H1 (cell line): ENCODE measurements at regions not wholly inside any gene's neighbourhood (a gene's known extent, or its start where the extent isn't known, plus 50 kb on each side); places are given as distances from the start of the nearest gene placed in this dataset.

Source experiments
- CTCF ChIA-PET: fragments of 300-600 bp; sonication (Branson Sonifier 250); formaldehyde crosslinking; loops from one replicate; lab custom pipeline; 2021; ENCODE audit not compliant: partially characterized antibody; lab: Charles Lee
- POLR2A ChIA-PET: fragments of 300-600 bp; sonication (Branson Sonifier 250); formaldehyde crosslinking; loops from one replicate; lab custom pipeline; 2021; ENCODE audit warnings: inconsistent platforms; ENCODE audit not compliant: partially characterized antibody; lab: Charles Lee
- DNase-seq, 2 experiments: peaks; one replicate each; pipeline versions ENCODE4 v3.0.0 to v3.0.0-alpha.2; 2010 to 2022; ENCODE audit warnings: low spot score in 2 of 2, low read depth in 1 of 2, mixed read lengths in 1 of 2
- FAIRE-seq: peaks from 2 replicates; lab custom pipeline; 2011; peaks lifted over from hg19 to GRCh38; lab: Jason Lieb, UNC
- H2AFZ ChIP-seq: 2 replicates; pipeline ENCODE4 v1.8.1; 2012; ENCODE audit warnings: low read length, inconsistent platforms
- H2AK5ac ChIP-seq: 2 replicates; pipeline ENCODE4 v1.6.1; 2013; ENCODE audit warnings: low read depth, low read length
- H2BK120ac ChIP-seq: replicated peaks from 2 replicates; pipeline ENCODE3; 2013; ENCODE audit warnings: low read depth, low read length, inconsistent platforms
- H2BK12ac ChIP-seq: 2 replicates; pipeline ENCODE4 v1.6.1; 2013; ENCODE audit warnings: low read depth, low read length
- H2BK15ac ChIP-seq: 2 replicates; pipeline ENCODE4 v1.6.1; 2013; ENCODE audit warnings: low read length
- H2BK20ac ChIP-seq: 2 replicates; pipeline ENCODE4 v1.6.1; 2013; ENCODE audit warnings: low read length
- H2BK5ac ChIP-seq: 2 replicates; pipeline ENCODE4 v1.6.1; 2013; ENCODE audit warnings: low read depth, low read length
- H3K14ac ChIP-seq: 2 replicates; pipeline ENCODE4 v1.6.1; 2013; ENCODE audit warnings: inconsistent platforms; ENCODE audit not compliant: insufficient read length
- H3K18ac ChIP-seq: 2 replicates; pipeline ENCODE4 v1.6.1; 2013; ENCODE audit warnings: low read length; ENCODE audit errors: extremely low read depth
- H3K23ac ChIP-seq: 2 replicates; pipeline ENCODE4 v1.6.1; 2013; ENCODE audit warnings: inconsistent platforms; ENCODE audit not compliant: insufficient read length
- H3K23me2 ChIP-seq: 2 replicates; pipeline ENCODE4 v1.6.1; 2013; ENCODE audit warnings: low read depth, low read length
- H3K27ac ChIP-seq: 2 replicates; pipeline ENCODE4 v1.6.1; 2011; ENCODE audit warnings: low read depth, low read length, inconsistent platforms
- H3K27me3 ChIP-seq, 4 experiments: replicated peaks in 1 of 4; 1 replicate in 1 of 4; 2 replicates in 3 of 4; pipeline versions ENCODE4 v1.6.1 to v1.8.1; 2011 to 2013; ENCODE audit warnings: low read length in 3 of 4, mild to moderate bottlenecking in 3 of 4, inconsistent platforms in 2 of 4, mixed read lengths in 2 of 4, moderate library complexity in 1 of 4; ENCODE audit not compliant: control insufficient read depth in 3 of 4, insufficient read depth in 3 of 4; ENCODE audit errors: extremely low read depth in 1 of 4
- H3K36me3 ChIP-seq, 4 experiments: 2 replicates each; pipeline versions ENCODE4 v1.6.1 to v1.8.1; 2011 to 2013; ENCODE audit warnings: mild to moderate bottlenecking in 4 of 4, low read length in 3 of 4, moderate library complexity in 2 of 4, control low read depth in 1 of 4, inconsistent platforms in 1 of 4; ENCODE audit not compliant: insufficient read depth in 4 of 4, control insufficient read depth in 2 of 4
- H3K4ac ChIP-seq: replicated peaks from 2 replicates; pipeline ENCODE3; 2013; ENCODE audit warnings: low read length, low read depth, mixed read lengths, inconsistent platforms; ENCODE audit not compliant: insufficient read length
- H3K4me1 ChIP-seq, 4 experiments: replicated peaks in 1 of 4; 1 replicate in 1 of 4; 2 replicates in 3 of 4; pipeline versions ENCODE4 v1.6.1 to v1.8.1; 2011 to 2013; ENCODE audit warnings: low read length in 3 of 4, inconsistent platforms in 2 of 4, mixed read lengths in 1 of 4; ENCODE audit not compliant: insufficient read depth in 4 of 4, control insufficient read depth in 3 of 4
- H3K4me2 ChIP-seq, 2 experiments: 2 replicates each; pipeline versions ENCODE4 v1.6.1 to v1.8.1; 2011 to 2013; ENCODE audit warnings: low read depth in 2 of 2, low read length in 2 of 2, control low read depth in 1 of 2, inconsistent platforms in 1 of 2, mild to moderate bottlenecking in 1 of 2; ENCODE audit not compliant: insufficient read depth in 1 of 2
- H3K4me3 ChIP-seq, 4 experiments: fragments of 200-600, 300-600 bp in 1 of 4; sonication (generic), shearing (Covaris generic), sonication (Bioruptor Twin) in 1 of 4; 2 replicates each; pipeline versions ENCODE4 v1.5.1 to v1.8.1; 2011 to 2016; ENCODE audit warnings: low read length in 4 of 4, low read depth in 3 of 4, control low read depth in 2 of 4, inconsistent platforms in 2 of 4, mild to moderate bottlenecking in 2 of 4, mixed read lengths in 1 of 4, moderate library complexity in 1 of 4; ENCODE audit not compliant: insufficient read depth in 2 of 4; ENCODE audit errors: extremely low read depth in 1 of 4
- H3K56ac ChIP-seq: replicated peaks from 2 replicates; pipeline ENCODE3; 2013; ENCODE audit warnings: low read depth, mild to moderate bottlenecking, mixed read lengths, low read length, inconsistent platforms; ENCODE audit not compliant: insufficient read length
- H3K79me1 ChIP-seq: 2 replicates; pipeline ENCODE4 v1.6.1; 2013; ENCODE audit warnings: low read depth, low read length, control low read depth
- H3K79me2 ChIP-seq, 2 experiments: 2 replicates each; pipeline versions ENCODE4 v1.6.1 to v1.8.1; 2012 to 2013; ENCODE audit warnings: low read length in 2 of 2, mild to moderate bottlenecking in 2 of 2, inconsistent platforms in 1 of 2; ENCODE audit not compliant: insufficient read depth in 2 of 2, control insufficient read depth in 1 of 2
- H3K9ac ChIP-seq, 4 experiments: replicated peaks in 1 of 4; 1 replicate in 1 of 4; 2 replicates in 3 of 4; pipeline versions ENCODE4 v1.6.1 to v1.8.1; 2011 to 2013; ENCODE audit warnings: low read depth in 3 of 4, low read length in 3 of 4, control low read depth in 2 of 4, mild to moderate bottlenecking in 2 of 4, moderate library complexity in 2 of 4, inconsistent platforms in 1 of 4; ENCODE audit errors: extremely low read depth in 1 of 4
- H3K9me3 ChIP-seq, 2 experiments: 2 replicates each; pipeline versions ENCODE4 v1.6.1 to v1.8.1; 2012 to 2013; ENCODE audit warnings: mild to moderate bottlenecking in 2 of 2, moderate library complexity in 2 of 2, control low read depth in 1 of 2, inconsistent platforms in 1 of 2, low read depth in 1 of 2, low read length in 1 of 2, mixed read lengths in 1 of 2; ENCODE audit not compliant: insufficient read depth in 2 of 2
- H4K20me1 ChIP-seq, 2 experiments: replicated peaks in 1 of 2; 2 replicates each; pipeline versions ENCODE3 to v1.8.1; 2011 to 2013; ENCODE audit warnings: inconsistent platforms in 2 of 2, low read length in 2 of 2, mild to moderate bottlenecking in 1 of 2; ENCODE audit not compliant: insufficient read depth in 2 of 2, control insufficient read depth in 1 of 2
- H4K5ac ChIP-seq: 2 replicates; pipeline ENCODE4 v1.6.1; 2013; ENCODE audit warnings: low read length, low read depth, mixed read lengths, inconsistent platforms; ENCODE audit not compliant: insufficient read length
- H4K8ac ChIP-seq: 2 replicates; pipeline ENCODE4 v1.8.0; 2013; ENCODE audit warnings: mild to moderate bottlenecking, moderate library complexity, low read length, inconsistent platforms; ENCODE audit not compliant: insufficient read depth; ENCODE audit errors: extremely low read depth
- H4K91ac ChIP-seq: replicated peaks from 2 replicates; pipeline ENCODE3; 2013; ENCODE audit warnings: low read length, mixed read lengths, inconsistent platforms; ENCODE audit not compliant: insufficient read length
- CEBPB ChIP-seq: IDR thresholded peaks from 2 replicates; pipeline ENCODE4 v1.6.1; 2012; ENCODE audit warnings: low read depth, low read length
- CHD1 ChIP-seq: IDR thresholded peaks from 2 replicates; pipeline ENCODE4 v1.6.1; 2012; ENCODE audit warnings: low read depth, low read length, improper control_type of control experiment
- CTBP2 ChIP-seq: IDR thresholded peaks from 2 replicates; pipeline ENCODE4 v1.7.0; 2011; ENCODE audit warnings: borderline replicate concordance, mild to moderate bottlenecking, moderate library complexity, mixed read lengths, low read length; ENCODE audit not compliant: insufficient read depth, insufficient read length
- EP300 ChIP-seq, 2 experiments: IDR thresholded peaks; 1 replicate in 1 of 2; 2 replicates in 1 of 2; pipeline ENCODE4 v1.6.1; 2011 to 2012; ENCODE audit warnings: low read depth in 2 of 2, low read length in 2 of 2, mild to moderate bottlenecking in 2 of 2, borderline replicate concordance in 1 of 2, inconsistent platforms in 1 of 2, moderate library complexity in 1 of 2
- GTF2F1 ChIP-seq: IDR thresholded peaks from 2 replicates; pipeline ENCODE4 v1.6.1; 2012; ENCODE audit warnings: low read depth, low read length, improper control_type of control experiment, borderline replicate concordance
- JUN ChIP-seq: IDR thresholded peaks from 2 replicates; pipeline ENCODE4 v1.6.1; 2011; ENCODE audit warnings: low read depth, mild to moderate bottlenecking, improper control_type of control experiment, low read length
- JUND ChIP-seq: IDR thresholded peaks from 2 replicates; pipeline ENCODE4 v1.6.1; 2011; ENCODE audit warnings: mild to moderate bottlenecking, improper control_type of control experiment, low read length
- KDM1A ChIP-seq: fragments of 200-600, 300-600 bp; sonication (generic); IDR thresholded peaks from 2 replicates; pipeline ENCODE4 v1.7.1; 2016; ENCODE audit warnings: mild to moderate bottlenecking, low read length, borderline replicate concordance
- KDM4A ChIP-seq: IDR thresholded peaks from one replicate; pipeline ENCODE4 v1.7.1; 2012; ENCODE audit warnings: low read depth, mild to moderate bottlenecking, moderate library complexity, low read length, inconsistent platforms; ENCODE audit not compliant: severe bottlenecking
- RNF2 ChIP-seq: fragments of 200-900, 300-1000 bp; sonication (generic); IDR thresholded peaks from 2 replicates; pipeline ENCODE4 v1.7.1; 2016; ENCODE audit warnings: borderline replicate concordance, low read depth, mild to moderate bottlenecking, antibody characterized with exemption, low read length; ENCODE audit not compliant: poor library complexity, severe bottlenecking; ENCODE audit errors: missing control alignments
- SAP30 ChIP-seq: fragments of 300-600 bp; sonication (generic); IDR thresholded peaks from 2 replicates; pipeline ENCODE4 v1.7.1; 2012; ENCODE audit warnings: low read length, moderate library complexity, mild to moderate bottlenecking, inconsistent platforms; ENCODE audit not compliant: insufficient read depth, insufficient replicate concordance
- SRF ChIP-seq: IDR thresholded peaks from 2 replicates; pipeline ENCODE4 v1.6.1; 2011; ENCODE audit warnings: mild to moderate bottlenecking, low read depth, low read length, moderate library complexity
- TCF12 ChIP-seq: IDR thresholded peaks from 2 replicates; pipeline ENCODE4 v1.6.1; 2011; ENCODE audit warnings: low read depth, mild to moderate bottlenecking, low read length
- WGBS, 2 experiments: shearing (Covaris generic) in 1 of 2; methylation state at CpG; one replicate each; pipeline versions ENCODE4 v1.1.6 to v1.1.7; 2013 to 2015; ENCODE audit warnings: low lambda C conversion rate in 2 of 2, mixed read lengths in 2 of 2, inconsistent platforms in 1 of 2, low coverage in 1 of 2, missing lambda C conversion rate in 1 of 2; ENCODE audit not compliant: insufficient replicate concordance in 2 of 2, insufficient coverage in 1 of 2, insufficient read length in 1 of 2; ENCODE audit errors: extremely low coverage in 1 of 2, missing lambda C conversion rate in 1 of 2; 5-methylcytosine and 5-hydroxymethylcytosine counted together
- TF ChIP-seq, protein P1 (sequence below): IDR thresholded peaks from 2 replicates; pipeline ENCODE4 v1.6.1; 2012; ENCODE audit warnings: inconsistent platforms

DNA sequence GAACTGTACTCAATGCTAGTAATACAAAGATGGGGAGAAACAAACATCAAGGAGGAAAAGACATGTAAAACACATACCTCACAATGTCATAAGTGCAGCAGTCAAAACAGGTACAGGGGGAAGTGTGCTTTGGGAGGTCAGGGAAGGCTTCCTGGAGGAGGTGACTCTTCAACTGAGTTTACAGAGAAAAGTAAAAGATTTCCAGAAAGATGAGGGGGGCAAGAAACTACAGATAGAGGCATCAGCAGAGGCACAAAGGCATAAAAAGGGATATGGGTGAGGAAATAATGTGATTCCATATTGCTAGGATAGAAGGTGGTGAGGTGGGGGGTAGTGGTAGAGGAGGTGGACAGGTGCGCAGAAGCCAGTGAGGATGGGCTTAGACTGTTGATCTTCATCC is 95.0 kb downstream of the LSM5 start:
- H2BK120ac ChIP-seq = no peak overlapping the region
- no peak overlapping the region for H3K4me2 ChIP-seq
- H3K9me3 ChIP-seq = no peaks in the 10 kb centered on the region
- ChIA-PET CTCF (interaction anchor here (0.9 to 1.7 kb wide), 2 partner anchors 10 to 15 kb away, joined by 4 read pairs; no protein-coding TSS in a partner anchor), POLR2A (no interaction called here)
- FAIRE-seq (no peak), DNase-seq (no peak)
- H3K18ac ChIP-seq = no peak overlapping the region
- no peaks in the 10 kb centered on the region for H3K27me3 ChIP-seq
- 100% methylated on average over 1 of the region's 1 CpG; no CpG with 5 or more reads in 1 of the 2 experiments for WGBS, 2 experiments
- no peak overlapping the region for H2BK15ac ChIP-seq
- H3K4me1 ChIP-seq = no peaks in the 10 kb centered on the region
- H3K79me2 ChIP-seq = no peaks in the 10 kb centered on the region
- H3K14ac ChIP-seq = no peak overlapping the region
- no peak overlapping the region for H4K91ac ChIP-seq
- no peak overlapping the region for H3K9ac ChIP-seq
- no peak overlapping the region for H3K23ac ChIP-seq
- no peak overlapping the region for H3K4ac ChIP-seq
- H2AFZ ChIP-seq = no peak overlapping the region
- H3K27ac ChIP-seq = no peak overlapping the region
- H2BK5ac ChIP-seq = no peak overlapping the region
- no peaks in the 10 kb centered on the region for H3K79me1 ChIP-seq
- H4K5ac ChIP-seq = no peak overlapping the region
- no peaks in the 10 kb centered on the region for H4K20me1 ChIP-seq
- H4K8ac ChIP-seq = no peak overlapping the region
- H3K56ac ChIP-seq = no peak overlapping the region
- no peaks in the 10 kb centered on the region for H3K36me3 ChIP-seq
- H3K4me3 ChIP-seq = no peak overlapping the region
- H2BK12ac ChIP-seq = no peak overlapping the region
- H3K23me2 ChIP-seq = no peaks in the 10 kb centered on the region; the same call in 1 of the 2 replicates
- no peak overlapping the region for H2BK20ac ChIP-seq
- H2AK5ac ChIP-seq = no peak overlapping the region
- TF ChIP-seq, protein P1, sequence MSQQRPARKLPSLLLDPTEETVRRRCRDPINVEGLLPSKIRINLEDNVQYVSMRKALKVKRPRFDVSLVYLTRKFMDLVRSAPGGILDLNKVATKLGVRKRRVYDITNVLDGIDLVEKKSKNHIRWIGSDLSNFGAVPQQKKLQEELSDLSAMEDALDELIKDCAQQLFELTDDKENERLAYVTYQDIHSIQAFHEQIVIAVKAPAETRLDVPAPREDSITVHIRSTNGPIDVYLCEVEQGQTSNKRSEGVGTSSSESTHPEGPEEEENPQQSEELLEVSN = no peak
- no peak for TF ChIP-seq CEBPB
- no peak for TF ChIP-seq JUND
- no peak for TF ChIP-seq CTBP2
- TF ChIP-seq EP300 (IDR thresholded peaks at IDR 0.05; ENCODE audit: borderline replicate concordance in 1 of 2, low read depth in 2 of 2, low read length in 2 of 2) = no peak
- no peak for TF ChIP-seq CHD1
- TF ChIP-seq TCF12 = no peak
- no peak for TF ChIP-seq KDM4A
- TF ChIP-seq GTF2F1 = no peak
- no peak for TF ChIP-seq SRF
- TF ChIP-seq KDM1A = no peak
- no peak for TF ChIP-seq RNF2
- TF ChIP-seq SAP30 = no peak
- no peak for TF ChIP-seq JUN
